Skeletal muscle satellite cell (primary cell): ENCODE measurements at regions not wholly inside any gene's neighbourhood (a gene's known extent, or its start where the extent isn't known, plus 50 kb on each side); places are given as distances from the start of the nearest gene placed in this dataset.

ENCODE experiments used
- H3K27me3 ChIP-seq: 2 replicates; pipeline ENCODE4 v1.7.0; 2013; ENCODE audit warnings: low read length; ENCODE audit not compliant: control insufficient read depth, insufficient read depth
- H3K36me3 ChIP-seq: 2 replicates; pipeline ENCODE4 v1.7.0; 2013; ENCODE audit warnings: mild to moderate bottlenecking, control low read depth, low read length; ENCODE audit not compliant: insufficient read depth
- H3K4me1 ChIP-seq: 2 replicates; pipeline ENCODE4 v1.7.0; 2013; ENCODE audit warnings: low read length; ENCODE audit not compliant: control insufficient read depth, insufficient read depth
- H3K4me2 ChIP-seq: 2 replicates; pipeline ENCODE4 v1.7.0; 2013; ENCODE audit warnings: mild to moderate bottlenecking, low read length
- H3K4me3 ChIP-seq: 2 replicates; pipeline ENCODE4 v1.7.0; 2013; ENCODE audit warnings: low read length
- H3K9ac ChIP-seq: 2 replicates; pipeline ENCODE4 v1.7.0; 2013; ENCODE audit warnings: mild to moderate bottlenecking, low read depth, low read length, moderate library complexity
- H3K9me3 ChIP-seq: replicated peaks from 2 replicates; pipeline ENCODE4 v1.7.0; 2013; ENCODE audit warnings: mild to moderate bottlenecking, control low read depth, low read length

- H3K9ac ChIP-seq = no peak overlapping the region
- no peaks in the 10 kb centered on the region for H3K9me3 ChIP-seq
- no peak overlapping the region for H3K4me2 ChIP-seq
- no peaks in the 10 kb centered on the region for H3K4me1 ChIP-seq
- H3K36me3 ChIP-seq = no peaks in the 10 kb centered on the region
- peaks cover 11% of the 10 kb centered on the region for H3K27me3 ChIP-seq
- no peak overlapping the region for H3K4me3 ChIP-seq
These were observed 172.2 kb downstream of the C7orf25 start for GRCh38 chr7:42739638-42740037.

DNA sequence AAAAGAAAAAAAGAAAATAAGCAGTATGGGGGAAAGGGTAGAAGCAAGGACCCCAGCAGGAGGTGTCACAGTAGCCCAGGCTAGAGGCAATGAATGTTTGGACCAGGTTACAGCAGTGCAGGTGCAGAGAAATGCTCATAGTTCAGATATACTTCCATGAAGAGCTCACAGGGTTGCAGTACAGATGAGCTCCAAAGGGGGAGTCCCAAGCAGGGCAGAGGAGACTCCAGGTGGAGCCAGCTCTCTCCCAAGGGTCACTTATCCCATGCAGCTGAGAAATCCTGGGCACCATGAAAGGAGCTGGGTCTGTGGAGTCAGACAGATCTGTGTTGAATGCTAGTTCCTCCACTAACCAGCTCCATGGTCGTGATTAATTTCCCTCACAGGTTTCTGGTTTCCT lies 174.9 kb downstream of the C7orf25 start:
- no peaks in the 10 kb centered on the region for H3K4me1 ChIP-seq
- no peaks in the 10 kb centered on the region for H3K36me3 ChIP-seq
- no peak overlapping the region for H3K4me3 ChIP-seq
- H3K27me3 ChIP-seq = peaks cover 11% of the 10 kb centered on the region
- no peak overlapping the region for H3K9ac ChIP-seq
- no peak overlapping the region for H3K4me2 ChIP-seq
- H3K9me3 ChIP-seq = no peaks in the 10 kb centered on the region

DNA sequence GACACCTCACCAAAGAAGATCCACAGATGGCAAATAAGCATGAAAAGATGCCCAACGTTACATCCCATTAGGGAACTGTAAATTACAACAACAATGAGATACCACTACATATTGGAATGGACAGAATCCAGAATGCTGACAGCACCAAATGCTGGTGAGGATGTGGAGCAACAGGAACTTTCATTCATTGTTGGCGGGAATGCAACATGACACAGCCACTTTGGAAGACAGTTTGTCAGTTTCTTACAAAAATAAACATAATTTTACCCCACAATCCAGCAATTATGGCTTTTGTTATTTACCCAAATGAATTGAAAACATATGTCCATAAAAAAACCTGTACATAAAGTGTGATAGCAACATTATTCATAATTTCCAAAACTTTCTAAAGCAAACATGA lies 176.8 kb downstream of the C7orf25 start:
- no peak overlapping the region for H3K4me3 ChIP-seq

DNA sequence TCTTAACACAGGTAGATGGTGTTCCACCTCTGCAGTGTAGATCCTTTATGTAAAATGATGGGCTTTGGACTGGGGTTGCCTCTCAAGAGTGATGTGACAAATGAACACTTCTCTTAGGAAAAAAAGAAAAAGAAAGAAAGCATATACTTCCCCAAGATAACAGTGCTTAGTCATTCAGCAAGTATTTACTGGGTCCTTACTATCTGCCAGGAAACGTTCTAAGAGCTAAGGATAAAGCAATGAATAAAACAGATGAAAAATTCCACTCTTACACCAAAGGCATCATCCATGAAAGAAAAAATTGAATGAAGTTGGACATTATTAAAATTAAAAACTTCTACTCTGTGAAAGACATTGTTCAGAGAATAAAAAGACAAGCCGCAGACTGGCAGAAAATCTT lies 177.3 kb downstream of the C7orf25 start:
- Histone ChIP-seq H3K36me3 (no peaks in the 10 kb centered on the region), H3K4me3 (no peak overlapping the region), H3K4me2 (no peak overlapping the region), H3K9me3 (no peaks in the 10 kb centered on the region), H3K27me3 (peaks cover 4% of the 10 kb centered on the region), H3K4me1 (no peaks in the 10 kb centered on the region), H3K9ac (no peak overlapping the region)

More for the DNA sequence above, 176.8 kb downstream of the C7orf25 start:
- no peaks in the 10 kb centered on the region for H3K4me1 ChIP-seq
- no peak overlapping the region for H3K4me2 ChIP-seq
- H3K27me3 ChIP-seq = peaks cover 7% of the 10 kb centered on the region
- no peaks in the 10 kb centered on the region for H3K36me3 ChIP-seq
- no peak overlapping the region for H3K9ac ChIP-seq
- H3K9me3 ChIP-seq = no peaks in the 10 kb centered on the region

DNA sequence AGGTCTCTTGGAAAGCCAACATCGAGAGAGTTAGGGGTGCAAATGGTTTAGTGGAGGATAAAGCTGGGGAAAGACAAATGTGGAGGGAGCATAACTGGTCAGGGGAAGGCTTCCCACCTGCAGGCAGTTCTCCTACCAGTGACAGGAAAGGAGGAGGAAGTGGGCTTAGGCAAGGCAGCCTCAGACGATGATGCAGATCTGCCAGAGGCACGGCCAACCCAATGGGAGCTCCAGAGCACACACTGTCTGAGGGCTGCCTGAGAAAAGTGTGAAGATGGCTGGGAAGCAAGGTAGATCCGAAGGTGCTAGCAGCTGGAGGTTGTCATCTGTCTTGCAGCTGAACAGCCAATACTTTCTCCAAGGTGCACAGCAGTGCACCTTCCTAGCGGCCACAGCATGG lies 178.8 kb downstream of the C7orf25 start:
- H3K36me3 ChIP-seq = no peaks in the 10 kb centered on the region
- H3K4me1 ChIP-seq = no peaks in the 10 kb centered on the region
- no peaks in the 10 kb centered on the region for H3K9me3 ChIP-seq

GRCh38 chr7:42730586-42730985 lies 181.3 kb downstream of the C7orf25 start:
- H3K4me2 ChIP-seq = no peak overlapping the region
- H3K9ac ChIP-seq = no peak overlapping the region
- no peaks in the 10 kb centered on the region for H3K4me1 ChIP-seq

More for the DNA sequence above, 178.8 kb downstream of the C7orf25 start:
- Histone ChIP-seq H3K27me3 (no peaks in the 10 kb centered on the region), H3K4me2 (no peak overlapping the region), H3K4me3 (no peak overlapping the region), H3K9ac (no peak overlapping the region)

DNA sequence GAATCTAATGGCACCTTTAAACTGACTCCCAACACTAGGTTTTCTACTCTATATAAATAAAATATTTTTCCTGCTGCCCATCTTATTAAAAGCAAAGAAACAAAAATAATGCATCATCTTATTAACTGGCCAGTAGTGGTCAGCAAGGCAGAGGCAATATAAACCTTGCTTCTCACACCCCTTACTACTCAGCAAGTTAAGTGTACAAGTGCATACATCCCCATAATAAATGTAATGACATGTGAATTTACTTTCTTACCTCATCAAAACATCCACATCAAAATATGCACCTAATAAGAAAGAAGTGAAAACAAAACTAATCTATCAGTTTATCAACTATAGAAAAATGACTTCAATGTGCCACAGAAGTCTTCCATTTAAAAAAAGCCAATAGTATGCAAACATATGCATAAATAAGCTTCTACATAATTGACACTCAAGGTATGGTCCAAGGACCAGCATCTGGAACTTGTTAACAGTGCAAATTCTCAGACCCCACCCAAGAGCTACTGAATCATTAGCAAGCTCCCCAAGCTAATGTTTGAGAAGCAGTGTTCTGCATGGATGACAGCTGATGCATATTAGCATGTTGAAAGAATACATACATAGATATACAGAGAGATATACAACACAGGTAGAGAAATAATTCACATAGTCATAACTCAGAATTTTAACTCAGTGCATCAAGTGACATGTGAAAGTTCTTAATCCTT lies 182.7 kb downstream of the C7orf25 start:
- no peak overlapping the region for H3K4me3 ChIP-seq
- H3K9me3 ChIP-seq = no peaks in the 10 kb centered on the region
- H3K4me2 ChIP-seq = no peak overlapping the region
- peaks cover 6% of the 10 kb centered on the region for H3K27me3 ChIP-seq
- H3K36me3 ChIP-seq = no peaks in the 10 kb centered on the region
- no peaks in the 10 kb centered on the region for H3K4me1 ChIP-seq
- no peak overlapping the region for H3K9ac ChIP-seq

More at GRCh38 chr7:42730586-42730985, 181.3 kb downstream of the C7orf25 start:
- no peak overlapping the region for H3K4me3 ChIP-seq
- peaks cover 6% of the 10 kb centered on the region for H3K27me3 ChIP-seq
- H3K9me3 ChIP-seq = no peaks in the 10 kb centered on the region
- no peaks in the 10 kb centered on the region for H3K36me3 ChIP-seq

GRCh38 chr7:42727451-42727850 lies 184.4 kb downstream of the C7orf25 start:
- H3K36me3 ChIP-seq = no peaks in the 10 kb centered on the region
- peaks cover 6% of the 10 kb centered on the region for H3K27me3 ChIP-seq
- no peak overlapping the region for H3K9ac ChIP-seq
- H3K9me3 ChIP-seq = no peaks in the 10 kb centered on the region
- no peaks in the 10 kb centered on the region for H3K4me1 ChIP-seq
- no peak overlapping the region for H3K4me2 ChIP-seq
- no peak overlapping the region for H3K4me3 ChIP-seq

GRCh38 chr7:42726066-42726785 lies 185.6 kb downstream of the C7orf25 start:
- Histone ChIP-seq H3K4me3 (no peak overlapping the region), H3K9ac (no peak overlapping the region), H3K4me2 (no peak overlapping the region), H3K36me3 (no peaks in the 10 kb centered on the region), H3K9me3 (no peaks in the 10 kb centered on the region), H3K4me1 (no peaks in the 10 kb centered on the region), H3K27me3 (peaks cover 9% of the 10 kb centered on the region)

- no peaks in the 10 kb centered on the region for H3K36me3 ChIP-seq
- H3K9me3 ChIP-seq = no peaks in the 10 kb centered on the region
- H3K4me1 ChIP-seq = no peaks in the 10 kb centered on the region
- no peak overlapping the region for H3K9ac ChIP-seq
- no peak overlapping the region for H3K4me2 ChIP-seq
- H3K4me3 ChIP-seq = no peak overlapping the region
- H3K27me3 ChIP-seq = peaks cover 14% of the 10 kb centered on the region
These were observed 189.2 kb downstream of the C7orf25 start for GRCh38 chr7:42722716-42723115.

GRCh38 chr7:42722198-42722597 lies 189.7 kb downstream of the C7orf25 start:
- no peaks in the 10 kb centered on the region for H3K4me1 ChIP-seq
- no peak overlapping the region for H3K4me3 ChIP-seq
- no peaks in the 10 kb centered on the region for H3K36me3 ChIP-seq
- no peak overlapping the region for H3K4me2 ChIP-seq
- H3K27me3 ChIP-seq = peaks cover 9% of the 10 kb centered on the region
- no peak overlapping the region for H3K9ac ChIP-seq
- no peaks in the 10 kb centered on the region for H3K9me3 ChIP-seq
